ENCODE measurements at regions not wholly inside any gene's neighbourhood (a gene's known extent, or its start where the extent isn't known, plus 50 kb on each side); places are given as distances from the start of the nearest gene placed in this dataset.

DNA sequence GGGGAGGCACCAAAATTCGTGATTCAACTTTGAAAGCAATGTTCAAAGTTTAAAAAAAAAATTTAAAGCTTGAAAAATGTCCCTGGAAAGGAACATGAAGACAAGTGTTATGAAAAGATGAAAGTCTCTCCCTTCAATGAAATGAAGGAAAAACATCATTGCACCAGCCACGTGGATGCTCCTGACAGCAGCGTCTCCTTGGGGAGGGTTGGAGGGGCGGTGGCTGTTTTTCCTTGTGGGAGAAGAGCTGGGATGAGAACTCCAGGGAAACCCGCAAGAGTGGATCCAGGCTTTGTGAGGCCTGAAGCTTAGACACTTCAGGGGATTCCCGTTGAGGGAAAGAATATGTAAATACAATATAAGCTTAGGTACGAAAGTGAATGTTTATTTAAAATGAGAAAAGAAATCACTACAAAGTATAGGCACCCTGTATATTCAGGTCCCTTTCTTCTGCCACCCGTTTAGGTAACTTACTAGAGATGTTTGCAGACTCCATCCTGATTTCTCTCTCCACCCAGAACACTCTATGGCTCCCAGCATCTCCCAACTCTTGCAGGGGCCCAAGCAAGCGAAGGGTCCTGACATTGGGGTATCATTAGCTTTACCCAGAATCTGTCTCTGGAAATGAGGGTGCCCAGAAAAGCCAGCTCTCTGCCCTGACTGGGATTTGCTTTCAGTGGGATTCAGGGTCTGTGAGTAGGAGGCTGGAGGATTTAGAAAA is 63.1 kb upstream of the BAIAP2L1 start:
- no peak for DNase-seq

DNA sequence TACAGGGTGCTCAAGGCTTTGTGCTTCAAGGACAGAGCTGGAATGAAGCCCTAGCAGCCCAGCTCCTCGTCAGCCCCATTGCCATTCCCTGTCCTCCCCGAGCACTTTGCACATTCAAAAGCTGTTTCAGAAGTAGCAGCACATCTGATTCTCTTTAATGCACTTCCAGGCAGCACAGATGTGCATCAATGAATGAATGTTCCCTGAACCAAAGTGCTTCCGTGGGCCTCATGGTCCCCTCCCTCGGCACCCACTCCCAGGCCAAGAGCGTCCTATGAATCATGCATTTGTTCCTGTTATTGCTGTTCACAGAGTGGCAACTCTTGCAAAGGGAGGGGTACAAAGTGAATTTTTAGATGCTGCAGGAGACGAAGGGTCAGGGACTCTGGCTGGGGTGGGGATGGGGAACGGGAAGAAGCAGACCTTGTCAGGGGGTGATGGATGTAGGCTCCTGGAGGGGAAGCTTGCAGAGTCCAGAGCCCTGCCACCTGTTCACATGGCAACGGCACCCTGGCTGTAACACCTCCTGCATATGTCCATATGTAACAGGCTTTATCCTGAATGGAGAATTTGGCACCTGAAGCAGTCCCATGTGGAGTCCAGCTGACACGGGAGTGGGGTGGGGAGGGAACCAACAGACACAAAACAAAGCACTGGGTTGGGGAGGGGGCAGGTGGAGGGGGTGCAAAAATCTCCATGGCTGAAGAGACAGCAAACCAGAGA is 62.2 kb upstream of the BAIAP2L1 start:
- no peak for DNase-seq

DNA sequence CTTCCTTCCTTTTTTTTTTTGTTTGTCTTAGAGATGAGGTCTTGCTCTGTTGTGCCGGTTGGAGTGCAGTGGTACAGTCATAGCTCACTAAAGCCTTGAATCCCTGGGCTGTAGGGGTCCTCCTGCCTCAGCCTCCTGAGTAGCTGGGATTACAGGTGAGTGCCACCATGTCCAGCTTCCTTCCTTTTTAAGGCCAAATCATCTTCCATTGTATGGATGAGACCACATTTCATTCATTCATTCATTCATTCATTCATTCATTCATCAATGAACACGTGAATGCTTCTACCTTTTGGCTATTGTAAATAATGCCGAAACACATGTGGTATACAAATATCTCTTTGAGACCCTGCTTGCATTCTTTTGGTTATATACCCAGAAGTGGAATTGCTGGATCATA is 60.0 kb upstream of the BAIAP2L1 start:
- no peak for DNase-seq

DNA sequence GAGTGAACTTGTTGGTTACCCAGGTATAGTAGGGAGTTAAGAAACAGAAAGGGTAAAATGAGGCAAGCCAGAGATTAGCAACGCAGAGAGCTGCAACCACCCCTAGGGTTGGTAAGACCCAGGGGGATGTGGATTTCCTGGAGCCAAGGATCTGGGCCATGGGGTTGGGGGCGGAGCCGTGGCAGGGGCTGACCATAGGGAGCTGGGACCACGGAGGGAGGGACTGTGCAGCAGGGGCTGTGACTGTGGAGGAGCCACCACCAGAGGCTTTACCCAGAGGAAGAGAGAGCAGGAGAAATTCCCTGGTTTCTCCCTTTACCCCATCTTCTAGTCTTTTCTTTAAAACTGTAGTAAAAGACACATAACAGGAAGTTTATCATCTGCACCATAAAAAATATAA is 58.6 kb upstream of the BAIAP2L1 start:
- no peak for DNase-seq

DNA sequence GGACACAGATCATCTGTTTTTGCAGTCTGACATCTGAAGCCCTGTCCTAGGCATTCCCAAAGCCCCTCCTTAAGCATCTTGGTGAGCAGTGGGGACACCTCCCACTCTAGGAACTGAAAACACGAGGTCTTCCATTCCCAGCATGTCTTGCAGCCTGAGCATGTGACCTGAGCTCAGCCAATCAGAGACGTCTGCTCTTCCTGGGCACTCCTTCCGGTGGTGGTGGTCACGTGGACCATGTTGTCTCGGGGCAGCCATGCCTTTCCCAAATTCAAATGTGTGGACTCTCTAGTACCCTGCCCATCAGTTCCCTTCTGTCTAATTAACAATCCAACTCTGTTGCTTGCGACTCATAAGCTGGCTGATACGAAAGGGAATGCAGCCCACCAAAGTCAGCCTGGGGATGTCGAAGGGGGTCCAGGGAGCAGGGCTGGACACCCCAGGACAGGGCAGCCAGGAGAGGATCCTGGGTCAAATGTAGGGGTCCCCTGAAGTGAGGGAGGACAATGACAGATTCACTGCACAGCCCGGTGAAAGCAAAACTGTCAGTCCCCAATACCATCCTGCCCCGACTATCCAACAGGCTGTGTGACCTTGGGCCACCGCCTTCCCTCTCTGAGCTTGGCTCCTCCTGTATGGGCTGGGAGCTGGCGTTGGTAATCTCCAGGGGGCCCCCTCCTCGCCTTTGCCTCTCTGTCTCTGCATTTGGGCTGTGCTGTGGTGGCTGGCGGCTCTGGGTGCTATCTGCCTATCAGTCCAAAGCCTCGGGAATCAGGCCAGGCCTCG is 57.4 kb upstream of the BAIAP2L1 start:
- no peak for DNase-seq

DNA sequence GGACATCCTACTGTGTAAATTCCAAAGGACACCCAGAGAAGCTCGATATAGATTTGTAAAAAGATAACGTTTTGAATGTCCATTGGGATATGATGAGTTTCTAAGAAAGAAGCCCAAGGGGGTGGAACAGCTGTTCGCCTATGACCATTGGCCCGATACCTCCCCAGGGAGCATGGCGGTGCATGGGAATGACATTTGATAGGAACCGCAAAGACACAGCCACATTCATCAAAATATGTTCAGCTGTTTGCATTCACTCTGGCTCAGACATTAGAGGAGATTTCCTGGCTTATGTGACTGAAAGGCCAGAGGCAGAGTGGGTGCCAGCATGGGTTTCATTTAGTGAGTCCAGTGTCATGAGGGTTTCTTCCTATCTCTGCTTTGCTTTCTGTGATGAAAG is 56.0 kb upstream of the BAIAP2L1 start:
- no peak for DNase-seq

DNA sequence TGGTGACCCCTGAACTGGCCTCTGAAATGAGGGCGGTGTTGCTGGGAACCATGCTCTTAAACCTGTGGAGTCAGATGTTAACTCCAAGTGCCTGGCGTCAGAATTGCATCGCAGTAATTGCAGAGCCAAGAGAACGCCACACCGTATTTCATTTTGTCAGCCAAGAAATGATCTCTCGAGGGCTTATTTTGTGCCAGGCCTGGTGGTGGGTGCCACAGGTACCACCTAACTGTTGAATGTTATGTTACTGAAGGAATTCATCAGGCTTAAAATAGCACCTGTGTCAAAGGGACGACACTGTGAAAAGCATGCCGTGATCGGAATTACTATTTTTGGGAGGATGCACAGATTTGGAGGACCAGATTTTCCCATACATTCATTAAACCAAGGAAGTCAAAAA is 51.9 kb upstream of the BAIAP2L1 start:
- no peak for DNase-seq
